ENCODE measurements at regions not wholly inside any gene's neighbourhood (a gene's known extent, or its start where the extent isn't known, plus 50 kb on each side); places are given as distances from the start of the nearest gene placed in this dataset.

DNA sequence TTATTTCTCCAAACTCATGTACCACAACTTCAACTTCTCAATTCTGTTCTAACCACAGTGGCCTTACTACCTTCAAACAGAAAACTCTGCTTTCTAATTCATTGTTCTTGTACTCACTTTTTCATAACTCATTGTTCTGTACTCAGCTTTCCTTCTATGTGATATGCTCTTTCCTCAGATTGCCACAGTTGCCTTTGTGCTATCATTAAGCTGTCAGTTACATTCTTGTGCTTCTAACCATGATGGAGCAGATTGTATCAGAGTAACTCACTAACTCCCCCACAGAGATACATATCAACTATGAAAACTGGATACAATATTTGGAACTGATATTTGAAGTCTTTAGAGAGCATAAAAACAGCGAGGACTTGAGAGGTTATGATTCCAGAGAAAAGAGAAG is 1213.7 kb downstream of the KCNT2 start:
- no peak for TF ChIP-seq FOXP2 (optimal IDR thresholded peaks at IDR 0.05; ENCODE audit: borderline replicate concordance, extremely low read depth, extremely low read length, insufficient read depth)
- TF ChIP-seq SIN3A (IDR thresholded peaks at IDR 0.05; ENCODE audit: borderline replicate concordance, insufficient read depth, low read length): no peak
- TF ChIP-seq, protein P1, sequence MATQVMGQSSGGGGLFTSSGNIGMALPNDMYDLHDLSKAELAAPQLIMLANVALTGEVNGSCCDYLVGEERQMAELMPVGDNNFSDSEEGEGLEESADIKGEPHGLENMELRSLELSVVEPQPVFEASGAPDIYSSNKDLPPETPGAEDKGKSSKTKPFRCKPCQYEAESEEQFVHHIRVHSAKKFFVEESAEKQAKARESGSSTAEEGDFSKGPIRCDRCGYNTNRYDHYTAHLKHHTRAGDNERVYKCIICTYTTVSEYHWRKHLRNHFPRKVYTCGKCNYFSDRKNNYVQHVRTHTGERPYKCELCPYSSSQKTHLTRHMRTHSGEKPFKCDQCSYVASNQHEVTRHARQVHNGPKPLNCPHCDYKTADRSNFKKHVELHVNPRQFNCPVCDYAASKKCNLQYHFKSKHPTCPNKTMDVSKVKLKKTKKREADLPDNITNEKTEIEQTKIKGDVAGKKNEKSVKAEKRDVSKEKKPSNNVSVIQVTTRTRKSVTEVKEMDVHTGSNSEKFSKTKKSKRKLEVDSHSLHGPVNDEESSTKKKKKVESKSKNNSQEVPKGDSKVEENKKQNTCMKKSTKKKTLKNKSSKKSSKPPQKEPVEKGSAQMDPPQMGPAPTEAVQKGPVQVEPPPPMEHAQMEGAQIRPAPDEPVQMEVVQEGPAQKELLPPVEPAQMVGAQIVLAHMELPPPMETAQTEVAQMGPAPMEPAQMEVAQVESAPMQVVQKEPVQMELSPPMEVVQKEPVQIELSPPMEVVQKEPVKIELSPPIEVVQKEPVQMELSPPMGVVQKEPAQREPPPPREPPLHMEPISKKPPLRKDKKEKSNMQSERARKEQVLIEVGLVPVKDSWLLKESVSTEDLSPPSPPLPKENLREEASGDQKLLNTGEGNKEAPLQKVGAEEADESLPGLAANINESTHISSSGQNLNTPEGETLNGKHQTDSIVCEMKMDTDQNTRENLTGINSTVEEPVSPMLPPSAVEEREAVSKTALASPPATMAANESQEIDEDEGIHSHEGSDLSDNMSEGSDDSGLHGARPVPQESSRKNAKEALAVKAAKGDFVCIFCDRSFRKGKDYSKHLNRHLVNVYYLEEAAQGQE (IDR thresholded peaks at IDR 0.05; ENCODE audit: insufficient read depth in 1 of 2, low read depth in 2 of 2, low read length in 2 of 2): no peak
- TF ChIP-seq TAF1 (IDR thresholded peaks at IDR 0.05; ENCODE audit: borderline replicate concordance, insufficient read depth, low read length): no peak
- TF ChIP-seq POLR2AphosphoS5 (IDR thresholded peaks at IDR 0.05; ENCODE audit: low read depth, low read length): no peak

DNA sequence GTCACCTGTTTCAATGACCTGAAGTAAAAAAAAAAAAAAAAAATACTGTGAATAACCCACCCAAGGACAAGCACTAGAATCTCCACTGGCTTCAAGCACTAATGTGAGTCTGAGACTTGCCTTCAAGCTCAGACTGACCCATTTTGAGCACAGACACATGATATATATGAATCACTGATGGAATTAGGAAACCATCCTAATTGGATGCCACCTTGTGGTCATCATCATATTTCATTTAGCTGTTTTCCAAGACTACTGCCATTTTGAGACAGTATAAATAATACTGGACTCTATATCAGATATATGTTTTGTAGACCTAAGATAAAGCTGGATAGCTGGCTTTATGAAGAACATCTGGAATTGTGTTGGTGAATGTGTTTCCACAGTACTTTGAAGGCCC is 1232.0 kb downstream of the KCNT2 start:
- TF ChIP-seq POLR2AphosphoS5 (IDR thresholded peaks at IDR 0.05; ENCODE audit: low read depth, low read length) (no peak), TAF1 (IDR thresholded peaks at IDR 0.05; ENCODE audit: borderline replicate concordance, insufficient read depth, low read length) (no peak), FOXP2 (optimal IDR thresholded peaks at IDR 0.05; ENCODE audit: borderline replicate concordance, extremely low read depth, extremely low read length, insufficient read depth) (no peak), SIN3A (IDR thresholded peaks at IDR 0.05; ENCODE audit: borderline replicate concordance, insufficient read depth, low read length) (no peak)
- TF ChIP-seq, protein P1 (IDR thresholded peaks at IDR 0.05; ENCODE audit: insufficient read depth in 1 of 2, low read depth in 2 of 2, low read length in 2 of 2): no peak

DNA sequence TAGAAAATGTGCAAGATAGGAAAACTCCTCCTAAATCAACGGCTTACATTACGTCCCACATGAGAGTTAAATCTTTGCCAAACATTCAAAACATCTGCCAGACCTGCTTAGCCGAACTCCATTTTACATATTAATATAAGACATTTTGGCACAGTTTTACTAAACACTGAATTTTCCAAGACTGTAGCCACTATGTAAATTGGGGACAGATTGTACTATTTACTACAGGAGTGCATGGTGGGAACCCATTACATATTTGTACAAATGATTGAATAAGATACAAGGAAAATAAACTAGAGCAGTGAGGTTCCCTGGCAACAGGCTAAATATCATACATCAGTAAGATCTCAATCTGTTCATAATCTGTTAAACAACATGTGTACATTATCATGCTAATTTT is 1234.4 kb downstream of the KCNT2 start:
- TF ChIP-seq TAF1 (IDR thresholded peaks at IDR 0.05; ENCODE audit: borderline replicate concordance, insufficient read depth, low read length) (no peak), FOXP2 (optimal IDR thresholded peaks at IDR 0.05; ENCODE audit: borderline replicate concordance, extremely low read depth, extremely low read length, insufficient read depth) (no peak), POLR2AphosphoS5 (IDR thresholded peaks at IDR 0.05; ENCODE audit: low read depth, low read length) (no peak), SIN3A (IDR thresholded peaks at IDR 0.05; ENCODE audit: borderline replicate concordance, insufficient read depth, low read length) (no peak)
- TF ChIP-seq, protein P1 (IDR thresholded peaks at IDR 0.05; ENCODE audit: insufficient read depth in 1 of 2, low read depth in 2 of 2, low read length in 2 of 2): no peak

DNA sequence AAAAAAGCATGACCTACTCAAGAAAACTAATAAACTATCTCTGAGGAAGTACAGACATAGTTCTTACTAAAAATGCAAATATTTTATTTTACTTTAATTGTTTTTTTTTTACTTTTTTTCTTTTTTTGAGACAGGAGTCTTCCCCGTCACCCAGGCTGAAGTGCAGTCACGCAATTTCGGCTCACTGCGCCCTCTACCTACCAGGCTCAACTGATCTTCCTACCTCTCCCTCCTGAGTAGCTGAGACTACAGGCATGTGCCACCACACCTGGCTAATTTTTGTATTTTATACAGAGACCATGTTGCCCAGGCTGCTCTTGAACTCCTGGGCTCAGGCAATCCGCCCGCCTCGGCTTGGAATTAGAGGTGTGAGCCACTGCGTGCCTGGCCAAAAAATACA is 1263.1 kb downstream of the KCNT2 start:
- no peak for TF ChIP-seq FOXP2 (optimal IDR thresholded peaks at IDR 0.05; ENCODE audit: borderline replicate concordance, extremely low read depth, extremely low read length, insufficient read depth)
- TF ChIP-seq, protein P1 (IDR thresholded peaks at IDR 0.05; ENCODE audit: insufficient read depth in 1 of 2, low read depth in 2 of 2, low read length in 2 of 2): no peak
- no peak for TF ChIP-seq SIN3A (IDR thresholded peaks at IDR 0.05; ENCODE audit: borderline replicate concordance, insufficient read depth, low read length)
- TF ChIP-seq TAF1 (IDR thresholded peaks at IDR 0.05; ENCODE audit: borderline replicate concordance, insufficient read depth, low read length): no peak
- TF ChIP-seq POLR2AphosphoS5 (IDR thresholded peaks at IDR 0.05; ENCODE audit: low read depth, low read length): no peak

DNA sequence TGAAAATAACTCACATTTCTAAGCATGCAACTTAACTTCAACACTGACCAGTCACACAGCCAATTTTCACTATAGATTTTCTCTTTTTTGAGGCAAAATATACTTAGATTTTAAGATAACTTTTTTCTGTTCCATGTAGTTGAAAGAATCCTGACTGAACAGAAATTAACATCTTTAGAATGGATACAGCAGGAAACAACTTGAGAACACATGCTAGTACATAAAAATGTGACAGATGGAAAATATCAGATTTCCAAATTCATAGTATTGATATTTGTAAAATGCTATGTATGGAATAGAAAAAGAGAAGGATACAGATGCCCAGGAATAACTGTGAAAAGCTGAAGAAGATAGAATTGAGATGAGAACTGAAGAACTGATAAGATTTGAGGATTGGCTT is 1270.6 kb downstream of the KCNT2 start:
- TF ChIP-seq POLR2AphosphoS5 (IDR thresholded peaks at IDR 0.05; ENCODE audit: low read depth, low read length) (no peak), TAF1 (IDR thresholded peaks at IDR 0.05; ENCODE audit: borderline replicate concordance, insufficient read depth, low read length) (no peak), SIN3A (IDR thresholded peaks at IDR 0.05; ENCODE audit: borderline replicate concordance, insufficient read depth, low read length) (no peak), FOXP2 (optimal IDR thresholded peaks at IDR 0.05; ENCODE audit: borderline replicate concordance, extremely low read depth, extremely low read length, insufficient read depth) (no peak)
- TF ChIP-seq, protein P1 (IDR thresholded peaks at IDR 0.05; ENCODE audit: insufficient read depth in 1 of 2, low read depth in 2 of 2, low read length in 2 of 2): no peak
